CD4-positive, alpha-beta T cell treated with Interferon gamma for 1 hour (primary cell): ENCODE measurements at regions not wholly inside any gene's neighbourhood (a gene's known extent, or its start where the extent isn't known, plus 50 kb on each side); places are given as distances from the start of the nearest gene placed in this dataset.

Experiments
- DNase-seq: peaks from one replicate; pipeline ENCODE4 v3.0.0-alpha.2; 2020

DNA sequence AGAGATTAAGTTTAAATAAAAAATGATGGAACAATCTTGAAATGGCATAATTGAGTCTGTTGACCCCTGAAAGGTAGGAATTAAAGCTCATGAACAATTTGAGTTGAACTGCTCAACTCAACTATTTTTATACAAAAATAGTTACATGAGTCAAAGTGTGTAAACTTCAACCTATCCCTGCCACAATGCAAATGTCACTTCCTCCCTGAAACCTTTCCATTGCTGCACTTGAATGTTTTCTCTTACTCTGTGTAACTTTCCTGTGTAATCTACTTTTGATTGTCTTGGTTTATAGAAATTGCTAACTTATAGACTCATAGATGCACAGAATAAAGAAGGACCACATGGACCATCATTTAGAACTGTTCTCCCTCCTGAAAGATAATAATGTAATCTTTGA is 218.5 kb downstream of the GBA3 start:
- DNase-seq = no peak

DNA sequence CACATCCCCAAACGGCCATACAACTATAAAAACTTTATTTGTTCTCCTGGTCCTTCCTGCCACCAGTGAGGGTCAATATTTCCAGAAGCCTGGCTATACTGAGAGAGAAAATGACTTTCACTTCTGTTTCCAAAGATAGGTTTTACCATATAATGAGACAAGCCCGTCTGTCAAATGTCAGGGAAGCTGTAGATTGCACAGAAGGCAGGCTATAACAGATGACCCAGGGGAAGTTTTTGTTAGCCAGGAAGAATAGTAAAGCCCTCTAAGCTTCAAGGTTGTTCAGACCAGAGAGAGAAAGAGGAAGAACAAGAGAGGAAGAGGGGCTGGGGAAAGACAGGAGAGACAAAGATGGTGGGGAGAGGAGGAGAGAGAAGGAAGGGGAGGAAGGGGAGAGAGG is 217.5 kb downstream of the GBA3 start:
- no peak for DNase-seq

DNA sequence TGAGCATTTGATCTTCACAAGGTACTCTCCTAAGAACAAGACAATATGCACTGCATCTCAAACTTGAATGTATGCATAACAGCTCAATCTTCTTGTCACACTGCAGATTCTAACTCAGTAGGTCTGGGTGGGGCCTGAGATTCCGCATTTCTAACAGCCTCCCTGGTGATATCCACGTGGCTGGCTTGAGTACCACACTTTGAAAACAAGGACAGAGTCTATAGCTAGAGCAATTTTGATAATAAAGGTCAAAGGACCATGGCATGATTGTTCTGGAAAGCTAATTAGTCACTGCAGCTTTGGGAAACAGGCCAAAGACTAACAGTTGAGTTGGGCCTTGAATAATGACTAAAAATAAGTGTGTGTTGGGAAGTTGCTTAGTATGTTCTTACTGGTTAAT is 213.3 kb downstream of the GBA3 start:
- DNase-seq = no peak

DNA sequence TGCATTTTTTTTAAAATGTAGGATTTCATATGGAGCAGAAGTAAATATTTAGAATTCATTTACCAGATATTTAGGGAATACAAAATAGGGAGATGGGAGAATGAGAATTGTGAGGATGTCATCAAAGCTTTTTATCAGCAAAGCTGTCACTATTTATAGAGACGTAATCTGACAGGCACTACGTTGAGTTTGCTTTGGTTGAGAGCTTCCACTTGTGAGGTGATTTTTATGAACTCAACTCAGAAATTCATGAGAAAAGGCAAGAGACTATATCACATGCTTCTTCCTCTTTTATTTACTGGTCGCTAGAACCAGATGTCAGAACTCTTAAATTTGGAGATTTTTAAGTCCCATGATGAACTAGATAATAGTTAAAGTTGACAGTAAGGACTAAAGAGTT is 211.2 kb downstream of the GBA3 start:
- no peak for DNase-seq

DNA sequence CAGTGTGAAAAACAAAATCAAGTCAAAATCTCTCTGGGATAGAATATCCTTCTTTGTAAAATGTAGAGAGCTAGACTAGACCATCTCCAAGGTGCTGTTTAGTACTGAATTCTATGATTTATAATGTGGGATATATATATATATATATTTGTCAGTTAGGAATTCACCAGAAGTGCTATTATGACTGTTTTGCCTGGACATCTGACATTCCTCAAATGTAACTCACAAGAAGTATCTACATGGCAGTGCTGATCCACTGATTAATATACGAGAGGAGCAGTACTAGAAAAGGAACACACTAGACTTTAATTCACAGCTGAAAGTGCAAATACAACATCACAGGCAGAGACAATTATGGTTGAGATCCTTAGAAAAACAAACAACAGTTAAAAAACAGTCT is 208.9 kb downstream of the GBA3 start:
- DNase-seq = no peak

DNA sequence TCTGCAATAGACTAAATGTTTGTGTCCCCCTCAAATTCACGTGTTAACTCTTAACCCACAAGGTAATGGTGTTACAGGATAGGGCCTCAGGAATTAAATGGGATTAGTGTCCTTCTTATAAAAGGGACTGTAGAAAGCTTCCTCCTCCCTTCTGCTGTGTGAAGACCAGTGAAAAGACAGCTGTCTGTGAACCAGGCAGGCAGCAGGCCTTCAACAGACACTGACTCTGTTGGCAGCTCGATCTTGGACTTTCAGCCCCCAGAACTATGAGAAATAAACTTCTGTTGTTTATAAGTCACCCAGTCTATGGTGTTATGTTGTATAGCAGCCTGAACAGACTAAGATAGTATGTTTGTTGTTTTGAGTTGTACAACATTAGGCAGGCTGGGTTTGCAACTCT is 208.1 kb downstream of the GBA3 start:
- no peak for DNase-seq

DNA sequence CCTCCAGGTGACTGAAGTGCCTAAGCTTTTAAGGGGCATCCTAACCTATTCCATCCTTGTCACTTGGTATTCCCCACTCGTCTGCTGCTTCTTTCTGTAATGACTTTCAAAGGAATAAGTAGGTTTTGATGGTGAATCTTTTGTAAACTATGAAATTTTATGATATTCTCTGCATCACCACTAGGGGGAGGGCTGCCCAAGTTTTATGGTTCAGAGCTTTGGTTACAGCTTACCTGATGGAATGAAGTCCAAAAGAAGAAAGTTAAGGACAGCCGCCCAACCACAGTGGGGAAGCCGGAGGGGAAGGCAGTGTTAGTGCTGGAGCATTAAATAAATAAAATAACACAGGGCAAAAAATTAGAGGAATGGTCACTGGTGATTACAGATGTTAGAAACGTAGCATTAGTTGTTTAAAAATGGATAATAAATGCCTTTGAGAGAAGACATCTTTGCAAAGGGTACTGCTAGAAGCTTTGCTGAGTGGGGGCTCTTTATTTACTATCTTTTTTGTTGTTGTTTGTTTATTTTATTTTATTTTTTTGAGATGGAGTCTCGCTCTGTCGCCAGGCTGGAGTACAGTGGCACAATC is 204.9 kb downstream of the GBA3 start:
- no peak for DNase-seq

DNA sequence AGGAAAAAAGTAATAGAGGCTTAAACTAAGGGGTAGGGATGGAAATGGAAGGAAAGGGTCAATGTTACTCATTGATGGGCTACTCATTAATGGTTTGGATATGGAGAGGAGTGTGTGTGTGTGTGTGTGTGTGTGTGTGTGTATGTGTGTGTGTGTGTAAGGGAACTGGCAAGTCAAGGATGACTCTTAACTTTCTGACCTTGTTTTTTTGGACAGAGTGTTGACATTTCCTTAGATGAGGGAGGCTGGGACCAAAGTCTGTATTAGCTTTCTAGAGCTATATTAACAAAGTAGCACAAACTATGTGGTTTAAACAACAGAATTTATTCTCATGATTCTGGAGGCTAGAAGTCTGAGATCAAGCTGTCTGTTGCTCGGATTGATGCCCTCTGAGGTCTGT is 202.7 kb downstream of the GBA3 start:
- DNase-seq = no peak

DNA sequence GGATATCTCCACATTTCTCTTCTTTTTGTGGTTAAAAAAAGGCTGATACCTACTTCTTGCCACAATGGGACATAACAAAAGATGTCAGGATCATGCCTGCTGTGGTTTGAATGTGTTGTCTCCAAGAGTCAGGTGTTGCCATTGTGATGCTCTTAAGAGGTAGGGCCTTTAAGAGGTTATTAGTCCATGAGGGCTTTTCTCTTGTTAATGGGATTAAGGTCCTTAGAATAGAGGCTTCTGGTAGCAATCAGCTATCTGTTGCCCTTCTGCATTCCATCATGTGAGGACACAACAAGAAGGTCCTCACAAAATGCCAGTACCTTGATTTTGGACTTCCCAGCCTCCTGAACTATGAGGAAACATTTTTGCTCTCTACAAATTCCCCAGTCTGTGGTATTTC is 191.4 kb downstream of the GBA3 start:
- DNase-seq = no peak

DNA sequence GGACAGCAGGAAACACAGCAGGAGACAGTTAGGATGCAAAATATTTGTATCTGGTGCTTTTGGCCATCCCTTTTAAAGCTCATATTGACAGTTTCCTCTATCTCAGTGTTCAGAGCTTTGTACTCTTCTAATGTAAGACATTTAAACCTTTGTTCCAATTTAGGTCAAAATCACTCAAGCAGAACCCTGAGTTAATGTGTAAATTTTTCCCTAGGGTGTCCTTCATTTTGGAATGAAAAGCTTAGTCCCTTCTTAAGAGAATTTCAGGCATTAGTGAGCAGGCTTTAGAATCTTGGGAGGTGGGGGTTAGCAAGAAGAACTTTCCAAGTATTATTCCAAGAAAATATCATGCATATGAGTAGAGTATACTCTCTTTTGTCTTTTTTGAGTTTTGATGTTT is 188.7 kb downstream of the GBA3 start:
- DNase-seq = no peak

DNA sequence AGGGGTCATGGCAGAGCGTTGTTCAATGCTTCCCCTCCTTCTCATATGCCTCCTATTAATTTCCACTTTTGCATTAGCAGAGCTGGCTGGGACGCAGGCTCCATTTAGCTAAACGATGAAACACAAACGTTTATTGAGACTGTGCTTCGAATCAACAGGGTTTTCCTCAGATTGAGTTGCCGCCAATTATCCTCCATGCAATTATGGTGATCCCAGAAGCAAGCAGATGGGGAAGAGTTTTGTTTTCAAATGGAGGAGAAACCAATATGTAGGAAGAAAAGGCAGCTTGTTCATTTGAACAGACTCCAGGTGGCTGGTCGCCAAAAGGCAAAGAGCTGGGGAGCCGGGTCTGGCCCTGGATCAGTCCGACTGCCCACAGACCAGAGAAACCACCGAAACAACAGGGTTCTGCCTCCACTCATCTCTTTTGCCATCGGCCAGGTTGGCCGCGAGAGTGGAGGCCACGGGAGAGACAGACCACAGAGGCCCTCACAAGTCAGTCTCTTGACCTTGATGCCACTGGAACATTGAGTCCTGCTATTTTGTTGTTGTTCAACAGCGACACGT is 184.8 kb downstream of the GBA3 start:
- DNase-seq = no peak

DNA sequence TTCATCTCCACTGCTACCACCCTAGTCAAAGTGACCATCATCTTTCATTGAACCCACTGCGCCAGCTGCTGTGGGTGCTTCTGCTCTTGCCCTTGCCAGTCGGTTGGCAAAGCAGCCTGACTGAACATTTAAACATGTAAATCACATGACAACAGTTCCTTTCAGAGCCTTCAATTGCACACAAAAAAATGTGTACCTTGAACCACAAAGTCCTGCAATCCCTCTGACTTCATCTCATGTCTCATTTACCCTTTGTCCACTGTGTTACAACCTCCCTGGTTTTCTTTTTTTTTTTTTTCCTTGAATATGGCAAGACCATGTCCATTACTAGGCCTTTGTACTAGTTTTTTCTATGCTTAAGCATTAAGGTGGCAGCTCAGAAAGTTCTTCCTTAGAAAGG is 183.5 kb downstream of the GBA3 start:
- no peak for DNase-seq

DNA sequence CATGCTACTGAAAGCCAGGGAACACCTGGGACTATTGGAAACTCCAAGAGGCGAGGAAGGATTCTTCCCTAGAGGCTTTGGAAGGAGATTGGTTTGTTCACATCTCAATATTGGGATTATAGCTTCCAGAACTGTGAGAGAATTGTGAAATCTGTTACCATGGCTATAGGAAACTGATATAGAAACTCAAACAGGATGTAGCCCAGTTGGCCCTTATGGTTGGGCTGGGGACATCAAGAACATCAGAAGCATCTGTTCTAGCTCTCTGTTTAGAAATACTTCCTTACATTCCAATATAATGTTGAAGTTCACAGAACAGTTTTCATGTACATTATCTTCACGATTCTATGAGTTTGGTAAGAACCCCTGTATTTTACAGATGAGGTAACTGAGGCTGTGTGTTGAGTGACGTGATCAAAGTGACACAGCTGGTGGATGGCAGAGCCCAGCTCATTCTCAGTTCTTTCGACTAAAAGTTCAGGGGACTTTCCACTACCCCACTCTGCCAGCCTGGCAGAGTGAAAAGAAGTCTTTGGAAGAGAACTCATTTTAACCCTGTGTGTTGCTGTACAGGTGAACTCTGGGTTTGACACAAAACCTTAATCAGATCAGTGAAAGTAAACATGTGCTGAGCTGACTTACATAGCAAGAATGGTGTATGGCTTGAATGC is 183.0 kb downstream of the GBA3 start:
- DNase-seq = no peak

DNA sequence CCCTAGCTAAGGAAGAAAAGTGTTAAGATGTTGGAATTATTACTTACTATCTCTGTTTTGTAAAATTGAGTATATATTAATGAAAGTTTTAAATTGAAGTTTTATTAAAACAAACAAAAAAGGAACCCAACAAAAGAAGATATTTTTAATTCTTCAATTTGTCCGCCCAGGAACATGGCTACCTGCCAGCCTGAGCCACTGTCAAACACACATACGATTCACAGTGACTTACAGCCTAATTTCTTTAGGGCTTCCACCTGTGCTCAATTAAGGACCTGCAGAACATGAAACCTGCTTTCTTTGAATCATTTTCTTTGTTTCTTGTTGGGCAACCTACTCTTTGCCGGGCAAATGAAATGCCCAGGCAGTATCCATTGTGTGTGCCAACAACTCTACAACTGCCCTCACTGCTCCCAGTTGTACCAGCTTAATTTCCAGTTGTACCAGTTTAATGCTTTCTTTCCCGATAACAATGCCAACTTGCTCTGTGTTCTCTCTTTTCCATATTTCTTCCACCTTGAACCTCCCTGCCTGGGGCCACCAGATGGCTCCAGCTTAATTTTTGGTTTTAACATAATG is 181.7 kb downstream of the GBA3 start:
- DNase-seq = no peak

DNA sequence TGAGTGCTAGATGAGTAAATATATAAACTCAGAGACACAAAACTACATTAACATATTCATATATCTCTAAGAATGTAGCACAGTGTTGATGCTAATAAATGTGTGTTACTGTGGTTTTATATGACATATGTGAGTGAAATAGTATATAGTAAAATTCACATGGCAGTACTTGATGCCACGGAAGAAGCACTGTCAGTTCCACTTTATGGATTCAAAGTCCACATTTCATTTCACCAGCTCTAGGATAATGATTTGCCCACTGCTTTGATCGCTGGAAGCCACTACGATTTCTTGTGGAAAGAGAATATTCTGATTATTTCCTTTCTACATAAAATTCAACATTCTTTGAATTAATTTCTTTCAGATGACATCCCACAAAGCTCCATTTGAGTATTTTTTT is 181.2 kb downstream of the GBA3 start:
- DNase-seq = no peak

DNA sequence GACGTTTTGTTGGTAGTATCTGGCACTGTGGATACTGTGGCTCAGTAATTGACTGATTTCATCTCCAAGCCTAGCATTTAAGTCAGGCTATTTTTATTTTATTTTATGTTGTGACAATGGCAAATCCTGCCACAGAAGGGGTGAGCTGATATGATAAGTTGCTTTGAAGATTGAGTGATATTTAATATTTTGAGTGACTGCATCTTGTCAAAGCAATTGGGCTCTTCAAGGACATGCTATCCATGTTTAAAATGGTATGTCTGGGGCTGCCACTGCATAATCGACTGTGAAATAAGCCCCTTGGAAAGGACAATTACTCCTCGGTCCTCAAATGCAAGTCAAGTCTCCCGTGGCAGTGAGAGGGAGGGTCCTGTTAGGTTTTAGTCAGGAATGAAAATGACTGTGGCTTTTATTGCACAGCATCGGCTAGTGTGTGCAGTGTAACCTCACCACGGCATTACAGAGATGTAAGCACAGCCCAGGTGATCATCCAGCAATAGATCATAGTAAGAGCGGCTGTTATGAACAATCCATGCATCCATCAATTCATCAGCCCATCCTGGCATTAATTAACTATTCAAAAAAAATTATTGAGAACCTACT is 178.2 kb downstream of the GBA3 start:
- no peak for DNase-seq

DNA sequence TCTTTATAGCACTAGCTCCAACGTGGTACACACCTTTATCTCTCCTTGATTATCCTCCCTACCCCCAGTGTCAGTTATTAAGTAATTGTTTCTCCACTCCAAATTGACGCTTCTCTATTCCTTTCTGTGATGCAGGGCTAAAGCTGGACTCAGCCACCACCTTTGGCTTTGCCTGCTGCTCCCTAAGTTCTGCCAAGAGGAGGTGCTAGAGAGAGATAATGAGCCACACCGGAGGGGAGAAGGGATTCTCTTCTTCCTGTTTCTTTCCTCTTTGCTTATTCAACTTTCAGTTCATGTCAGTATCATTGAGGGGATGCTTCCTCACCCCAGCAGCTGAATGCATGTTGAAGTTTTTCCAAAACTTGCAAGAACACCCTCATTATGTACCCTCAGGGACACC is 176.5 kb downstream of the GBA3 start:
- DNase-seq = no peak
